Liver (tissue), 3 donors: ENCODE measurements at regions not wholly inside any gene's neighbourhood (a gene's known extent, or its start where the extent isn't known, plus 50 kb on each side); places are given as distances from the start of the nearest gene placed in this dataset.
"Not testable (repeated sequence)": the region's sequence is repeated elsewhere in the genome, so short reads cannot be mapped to it uniquely, and the experiment has no call there.

Source experiments
- CTCF ChIP-seq: fragments of 150-350 bp; IDR thresholded peaks from 2 replicates; pipeline ENCODE4 v1.5.1; 2017; ENCODE audit warnings: improper control_type of control experiment, low read depth, low read length; ENCODE audit not compliant: missing input control
- GABPA ChIP-seq, 2 donors: IDR thresholded peaks in 1 of 2; conservative IDR thresholded peaks in 1 of 2; 2 replicates each; pipeline ENCODE4 v1.6.1; 2016; ENCODE audit warnings: antibody characterized with exemption in 2 of 2, mild to moderate bottlenecking in 1 of 2, moderate library complexity in 1 of 2
- MAX ChIP-seq: IDR thresholded peaks from 2 replicates; pipeline ENCODE4 v1.6.1; 2016; ENCODE audit warnings: antibody characterized with exemption
- SP1 ChIP-seq: IDR thresholded peaks from 2 replicates; pipeline ENCODE4 v1.6.1; 2018; ENCODE audit warnings: antibody characterized with exemption, mild to moderate bottlenecking
- TAF1 ChIP-seq: conservative IDR thresholded peaks from 2 replicates; pipeline ENCODE4 v1.6.1; 2016; ENCODE audit warnings: antibody characterized with exemption, mild to moderate bottlenecking
- donor health status: healthy.
- donor health status: healthy.

DNA sequence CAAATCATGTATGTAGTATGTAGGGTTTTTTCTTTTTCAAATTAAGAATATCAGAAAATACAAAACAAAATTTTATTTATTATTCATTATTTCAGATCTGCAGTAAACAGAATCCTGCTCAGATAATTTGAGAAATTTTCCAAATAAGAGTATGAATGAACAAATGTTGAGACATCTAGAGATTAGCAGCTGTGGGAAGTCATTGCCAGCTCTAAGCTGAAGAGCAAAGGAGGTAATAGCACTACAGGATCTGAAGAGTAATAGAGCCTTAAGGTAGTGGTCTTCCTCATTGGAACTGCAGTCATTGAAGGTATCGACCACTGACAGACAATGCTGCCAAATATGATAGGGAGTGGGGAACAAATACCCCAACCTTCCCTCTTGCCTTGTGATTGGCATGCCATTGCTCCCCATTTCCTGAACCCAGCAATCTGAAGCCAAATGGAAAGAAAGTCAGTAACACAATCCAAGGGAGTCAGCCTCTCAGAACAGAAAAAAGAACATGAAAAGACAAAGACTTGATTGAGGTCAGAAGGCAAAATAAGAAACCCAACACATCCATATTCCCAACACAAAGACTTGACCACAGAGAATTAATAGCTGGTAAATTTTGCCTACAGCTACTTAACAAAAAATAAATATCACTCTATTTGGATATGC lies 963.4 kb upstream of the ADAMTS5 start:
- not testable (repeated sequence) for TF ChIP-seq CTCF; SP1; TAF1; GABPA (IDR thresholded peaks at IDR 0.05 in 1 of 2, conservative IDR thresholded peaks at IDR 0.05 in 1 of 2); MAX
